Epithelial cell of proximal tubule (primary cell): ENCODE measurements at regions not wholly inside any gene's neighbourhood (a gene's known extent, or its start where the extent isn't known, plus 50 kb on each side); places are given as distances from the start of the nearest gene placed in this dataset.
"Not testable (repeated sequence)": the region's sequence is repeated elsewhere in the genome, so short reads cannot be mapped to it uniquely, and the experiment has no call there.

ENCODE experiments used
- DNase-seq: peaks from one replicate; pipeline ENCODE4 v3.0.0-alpha.2; 2011; ENCODE audit warnings: low read depth
- H3K4me3 ChIP-seq: 2 replicates; pipeline ENCODE4 v1.5.1; 2011; ENCODE audit warnings: low read depth, mild to moderate bottlenecking, low read length
- CTCF ChIP-seq: conservative IDR thresholded peaks from 2 replicates; pipeline ENCODE4 v1.5.1; 2012; ENCODE audit warnings: low read depth, mild to moderate bottlenecking, low read length

- TF ChIP-seq CTCF: no peak
- H3K4me3 ChIP-seq: no peak overlapping the region
- DNase-seq: no peak
Measured at GRCh38 chr1:173257805-173258204, 50.7 kb upstream of the TNFSF4 start.

- DNase-seq: no peak
- H3K4me3 ChIP-seq: no peak overlapping the region
- TF ChIP-seq CTCF: no peak
Measured at GRCh38 chr1:173258479-173259264, 51.5 kb upstream of the TNFSF4 start.

GRCh38 chr1:173260329-173260728 lies 53.2 kb upstream of the TNFSF4 start:
- DNase-seq, H3K4me3 ChIP-seq: not testable (repeated sequence)

GRCh38 chr1:173266841-173267240 lies 59.7 kb upstream of the TNFSF4 start:
- no peak for TF ChIP-seq CTCF
- no peak for DNase-seq
- no peak overlapping the region for H3K4me3 ChIP-seq

- H3K4me3 ChIP-seq: no peak overlapping the region
- no peak for TF ChIP-seq CTCF
- DNase-seq: no peak
Measured at GRCh38 chr1:173267453-173267945, 60.4 kb upstream of the TNFSF4 start.

- no peak for DNase-seq
- no peak for TF ChIP-seq CTCF
- H3K4me3 ChIP-seq: no peak overlapping the region
Measured at GRCh38 chr1:173268261-173268660, 61.1 kb upstream of the TNFSF4 start.

- no peak for TF ChIP-seq CTCF
Measured at GRCh38 chr1:173268786-173269277, 61.7 kb upstream of the TNFSF4 start.

More at GRCh38 chr1:173268786-173269277, 61.7 kb upstream of the TNFSF4 start:
- H3K4me3 ChIP-seq: no peak overlapping the region
- DNase-seq: no peak
